Frontal cortex (tissue), 3 donors: ENCODE measurements at regions not wholly inside any gene's neighbourhood (a gene's known extent, or its start where the extent isn't known, plus 50 kb on each side); places are given as distances from the start of the nearest gene placed in this dataset.

Experiments
- DNase-seq, 2 donors: peaks; one replicate each; pipeline ENCODE4 v3.0.0; 2012; ENCODE audit warnings: low spot score in 2 of 2
- FAIRE-seq: peaks from 2 replicates; lab custom pipeline; 2012; peaks lifted over from hg19 to GRCh38; lab: Jason Lieb, UNC
- donor health status: control.
- donor health status: control.
- donor health status: control.

DNA sequence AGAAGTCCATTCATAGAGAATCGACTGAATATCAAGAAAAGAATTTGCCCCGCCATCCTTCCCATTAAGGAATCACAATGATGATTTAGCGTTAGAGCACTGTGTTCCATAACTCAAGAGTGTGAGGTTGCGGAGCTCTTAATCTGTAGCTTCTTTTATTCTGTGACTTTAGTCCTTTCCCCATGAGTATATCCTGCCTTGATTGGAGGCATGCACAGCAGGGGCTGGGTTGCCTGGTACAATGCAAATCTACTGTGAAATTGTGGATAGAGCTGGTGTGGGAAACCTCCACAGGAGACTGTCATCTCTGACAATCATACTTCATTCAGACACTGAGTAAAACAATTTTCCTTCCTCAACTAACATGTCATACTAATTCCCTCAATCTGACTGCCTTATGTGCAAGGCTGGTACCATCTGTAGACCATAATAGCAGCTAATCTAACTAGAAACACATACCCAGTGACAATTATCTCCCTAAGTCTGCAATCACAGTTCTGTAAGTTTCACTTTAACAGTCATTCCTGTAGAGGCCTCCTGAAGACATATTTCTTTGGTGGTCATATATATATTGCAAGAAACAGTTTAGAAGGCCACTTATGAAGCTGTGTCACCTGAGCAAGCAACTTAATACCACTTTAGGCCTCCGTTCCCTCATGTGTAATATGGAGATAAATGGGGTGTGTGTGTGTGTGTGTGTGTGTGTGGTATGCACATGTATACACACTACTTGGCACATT, 355.2 kb upstream of the FAM241A start:
- DNase-seq = no peak
- FAIRE-seq = no peak

- FAIRE-seq = no peak
- DNase-seq = no peak
Measured at GRCh38 chr4:111792632-111793031, 352.6 kb upstream of the FAM241A start.

DNA sequence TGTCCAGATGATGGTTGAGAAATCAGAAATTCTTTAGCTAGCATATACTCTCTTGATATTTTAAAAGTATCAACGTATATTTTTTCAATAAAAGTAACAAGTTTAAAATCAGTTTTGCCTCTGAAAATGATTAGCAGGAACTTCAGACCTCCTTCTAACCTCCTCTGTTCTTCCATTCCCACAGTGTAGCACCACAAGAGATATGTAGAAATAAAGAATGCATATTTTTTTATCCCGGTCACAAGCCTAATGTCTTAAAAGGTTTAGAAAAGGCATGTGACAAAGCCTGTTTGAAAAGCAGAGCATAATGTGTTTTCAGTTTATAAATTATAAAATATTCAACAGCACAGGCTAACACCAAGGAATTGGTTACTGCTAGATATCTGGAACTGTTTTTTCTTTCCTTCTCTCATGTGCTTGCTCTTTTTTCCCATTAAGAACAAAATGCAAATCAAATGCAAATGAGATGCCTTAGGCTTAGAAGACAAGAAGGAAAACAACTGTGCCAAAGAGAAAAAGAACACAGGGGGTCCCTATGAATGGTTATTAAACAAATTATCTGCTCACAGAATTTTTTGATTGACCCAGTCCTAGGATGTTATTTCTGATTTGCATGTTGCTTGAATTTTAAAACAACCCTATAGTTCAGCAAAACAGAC, 351.7 kb upstream of the FAM241A start:
- no peak for DNase-seq
- FAIRE-seq = no peak

- DNase-seq = no peak
Measured at GRCh38 chr4:111797455-111798163, 347.6 kb upstream of the FAM241A start.

GRCh38 chr4:111798840-111799239, 346.4 kb upstream of the FAM241A start:
- FAIRE-seq = peak; percentile 3
- DNase-seq = no peak

More at GRCh38 chr4:111797455-111798163, 347.6 kb upstream of the FAM241A start:
- no peak for FAIRE-seq

DNA sequence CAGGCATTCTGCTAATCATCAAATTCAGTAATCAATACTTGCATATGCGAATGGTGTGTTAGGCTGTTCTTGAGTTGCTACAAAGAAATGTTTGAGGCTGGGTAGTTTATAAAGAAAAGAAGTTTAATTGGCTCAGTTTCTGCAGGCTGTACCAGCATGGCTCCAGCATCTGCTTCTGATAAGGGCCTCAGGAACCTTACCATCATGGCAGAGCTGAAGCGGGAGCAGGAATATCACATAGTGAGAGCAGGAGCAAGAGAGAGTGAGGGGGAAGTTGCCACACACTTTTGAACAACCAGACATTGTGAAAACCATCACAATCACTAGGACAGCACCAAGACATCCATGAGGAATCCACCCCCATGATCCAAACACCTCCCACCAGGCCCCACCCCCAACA, 344.7 kb upstream of the FAM241A start:
- DNase-seq = no peak
- FAIRE-seq = no peak

DNA sequence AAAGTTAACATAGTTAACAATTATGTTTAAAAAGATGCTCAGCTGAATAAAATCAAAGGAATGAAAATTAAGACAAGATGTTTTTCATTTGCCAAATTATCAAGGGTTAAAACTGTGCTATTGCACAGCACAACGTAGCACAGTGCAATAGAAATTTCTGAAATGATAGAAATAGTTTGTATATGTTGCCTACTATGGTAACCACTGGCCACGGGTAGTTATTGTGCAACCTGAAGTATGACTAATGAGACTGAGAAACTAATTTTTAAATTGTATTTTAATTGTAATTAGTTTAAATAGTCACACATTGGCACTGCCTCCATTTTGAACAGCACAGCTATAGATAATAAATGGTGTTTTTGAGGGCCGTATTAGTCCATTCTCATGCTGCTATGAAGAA, 343.1 kb upstream of the FAM241A start:
- no peak for DNase-seq
- no peak for FAIRE-seq

GRCh38 chr4:111806331-111806730, 338.9 kb upstream of the FAM241A start:
- FAIRE-seq (no peak), DNase-seq (no peak)

DNA sequence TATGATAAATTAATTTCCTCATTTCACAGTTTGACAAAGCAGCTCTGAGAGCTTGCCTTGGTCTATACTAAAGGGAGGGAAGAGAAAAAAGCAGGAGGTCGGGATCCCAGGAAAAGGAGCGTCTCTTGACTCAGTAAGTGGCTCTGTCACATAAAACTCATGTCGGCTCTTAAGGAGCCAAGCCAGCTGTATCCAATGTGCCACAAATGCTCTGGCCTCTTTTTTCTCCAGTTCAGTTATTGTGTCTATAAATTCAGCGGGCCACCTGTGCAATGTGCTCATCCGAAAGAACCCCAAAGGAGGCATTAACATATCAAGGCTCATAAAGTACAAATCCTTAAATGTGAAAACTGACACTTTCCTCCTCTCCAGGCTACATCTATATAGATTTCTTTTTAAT, 337.7 kb upstream of the FAM241A start:
- no peak for FAIRE-seq

GRCh38 chr4:111808174-111808573, 337.1 kb upstream of the FAM241A start:
- no peak for FAIRE-seq
- DNase-seq = no peak

More for the DNA sequence above, 337.7 kb upstream of the FAM241A start:
- DNase-seq = no peak

DNA sequence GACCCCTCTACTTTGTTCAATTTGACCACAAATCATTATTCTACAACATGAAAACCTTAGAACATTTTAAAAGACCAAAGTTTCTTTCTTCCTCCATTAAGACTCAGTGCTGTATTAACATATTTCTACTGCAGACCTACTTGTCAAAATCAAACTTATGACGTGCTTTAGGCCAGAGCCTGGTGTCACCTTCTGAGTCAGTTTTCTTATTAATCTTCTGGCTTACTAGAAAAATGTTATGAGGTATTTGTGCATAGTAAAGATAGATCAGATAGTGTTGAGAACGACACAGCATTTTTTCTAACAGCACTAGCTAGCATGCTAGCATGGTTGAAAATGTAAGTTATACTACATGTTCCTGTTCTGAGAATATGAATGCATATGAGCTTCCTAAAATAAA, 333.6 kb upstream of the FAM241A start:
- no peak for DNase-seq
- FAIRE-seq = no peak

GRCh38 chr4:111812114-111812513, 333.1 kb upstream of the FAM241A start:
- no peak for FAIRE-seq
- no peak for DNase-seq

DNA sequence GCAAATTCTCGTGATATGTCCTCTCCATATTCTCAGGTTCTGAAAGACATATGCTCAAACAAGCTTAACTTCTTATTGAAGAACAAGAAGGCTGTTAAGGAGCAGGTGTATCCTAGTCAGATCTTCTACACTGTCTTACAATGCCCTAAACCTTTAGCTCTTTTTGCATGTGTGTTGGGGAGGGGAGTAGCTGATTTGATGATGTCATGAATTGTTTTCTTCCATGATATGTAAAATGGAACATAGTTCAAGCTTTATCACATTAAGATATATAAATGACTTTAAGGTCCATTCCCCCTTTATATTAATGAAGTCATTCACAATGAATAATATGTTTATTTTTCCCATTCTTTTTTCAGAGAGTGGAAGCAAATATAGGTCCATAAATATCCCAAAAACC, 332.5 kb upstream of the FAM241A start:
- FAIRE-seq = no peak

DNA sequence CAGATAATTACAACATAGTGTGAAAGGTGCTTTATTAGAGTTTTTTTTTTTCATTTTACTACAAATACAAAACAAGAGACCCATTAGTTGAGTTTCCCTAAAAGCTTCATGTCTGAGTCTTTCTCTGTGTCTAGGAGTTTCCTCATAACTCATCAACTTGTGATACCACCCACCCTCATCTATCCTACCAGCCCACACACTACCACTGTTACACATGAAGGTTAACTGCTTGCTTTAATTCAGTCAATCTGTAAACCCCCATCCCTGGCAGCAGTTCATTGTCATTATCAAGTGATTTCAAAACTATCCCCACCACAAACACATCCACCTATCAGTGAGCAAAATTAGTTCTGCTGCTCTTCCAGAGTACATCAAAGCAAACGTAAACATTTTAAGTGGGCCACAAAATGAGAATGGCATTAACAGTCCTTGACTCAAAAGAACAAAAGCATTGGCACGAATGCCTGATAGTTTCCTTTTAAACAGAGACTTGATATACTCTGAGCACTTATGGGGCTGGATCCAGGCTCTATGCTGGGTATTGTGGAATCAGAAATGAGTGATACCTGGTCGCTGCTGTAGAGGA, 331.6 kb upstream of the FAM241A start:
- DNase-seq (no peak), FAIRE-seq (no peak)

More for the DNA sequence above, 332.5 kb upstream of the FAM241A start:
- DNase-seq = no peak

DNA sequence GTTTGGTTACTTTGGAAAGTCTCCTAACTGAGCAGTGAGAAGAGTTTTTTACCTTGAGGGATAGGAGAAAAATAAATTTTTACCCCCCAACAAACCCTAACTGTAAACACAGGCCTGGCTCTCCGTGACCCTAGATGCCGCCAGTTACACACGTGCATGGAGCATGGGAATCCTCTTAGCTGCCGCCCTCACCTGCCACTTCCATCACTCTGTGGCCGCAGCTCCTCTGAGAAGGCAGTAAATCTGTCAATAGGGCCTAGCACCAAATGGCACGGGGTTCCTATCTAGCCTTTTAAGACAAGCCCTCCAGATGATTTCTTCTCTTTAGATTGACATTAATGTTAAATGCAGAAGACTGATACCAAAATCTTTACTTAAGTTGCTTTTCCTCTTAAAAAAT, 330.3 kb upstream of the FAM241A start:
- FAIRE-seq (no peak), DNase-seq (no peak)

DNA sequence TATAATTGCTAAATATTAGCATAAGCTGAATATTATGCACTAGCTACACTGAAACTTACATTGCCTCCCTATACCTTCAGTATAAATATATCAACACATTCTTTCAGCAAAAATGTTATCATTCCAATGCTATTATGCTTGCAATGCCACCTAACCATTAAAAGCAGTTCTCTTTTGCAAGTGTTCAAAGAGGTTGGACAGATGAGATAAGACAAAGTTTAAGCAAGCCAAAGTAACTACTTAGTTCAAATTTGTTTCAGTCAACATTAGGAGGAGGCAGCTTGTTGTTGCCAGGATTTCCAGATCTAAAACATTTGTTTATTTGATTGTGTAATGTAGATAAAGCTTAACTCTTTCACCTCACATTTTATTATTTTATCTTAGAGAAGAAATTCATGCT, 323.9 kb upstream of the FAM241A start:
- FAIRE-seq (no peak), DNase-seq (no peak)

- FAIRE-seq (no peak), DNase-seq (no peak)
Measured at GRCh38 chr4:111836601-111837000, 308.7 kb upstream of the FAM241A start.

DNA sequence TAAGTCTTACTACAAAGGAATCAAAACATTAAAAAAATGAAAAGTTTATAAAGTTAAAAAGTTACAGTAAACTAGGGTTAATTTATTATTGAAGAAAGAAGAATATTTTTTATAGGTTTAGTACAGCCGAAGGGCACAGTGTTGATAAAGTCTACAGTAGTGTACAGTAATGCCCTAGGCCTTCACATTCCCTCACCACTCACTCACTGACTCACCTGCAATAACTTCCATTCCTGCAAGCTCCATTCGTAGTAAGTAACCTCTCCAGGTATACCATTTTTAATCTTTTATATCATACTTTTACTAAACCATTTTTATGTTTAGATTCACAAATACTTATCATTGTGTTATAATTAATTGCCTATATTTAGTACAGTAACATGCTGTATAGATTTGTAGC, 307.5 kb upstream of the FAM241A start:
- FAIRE-seq (no peak), DNase-seq (no peak)

GRCh38 chr4:111838406-111838930, 306.8 kb upstream of the FAM241A start:
- DNase-seq = no peak
- no peak for FAIRE-seq

DNA sequence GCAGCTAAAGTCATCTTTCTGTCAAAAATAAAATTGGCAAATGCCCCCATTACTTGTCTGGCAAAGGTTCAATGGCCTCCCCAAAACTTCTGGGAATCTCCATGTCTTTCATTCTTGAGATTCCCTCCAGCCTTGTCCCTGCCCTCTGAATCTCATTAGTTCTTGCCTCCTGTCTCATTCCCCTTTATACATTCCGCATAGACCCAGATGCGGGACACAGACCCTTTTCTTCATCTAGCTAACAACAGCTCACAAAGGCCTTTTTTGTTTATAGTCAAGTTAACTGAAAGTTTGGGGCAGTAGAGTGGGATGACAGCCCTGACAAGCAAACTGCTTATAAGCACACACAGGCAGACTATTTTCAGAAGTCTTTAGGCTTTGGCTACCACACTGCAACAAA, 306.1 kb upstream of the FAM241A start:
- DNase-seq (no peak), FAIRE-seq (no peak)
